GM20431 (cell line): ENCODE measurements at regions not wholly inside any gene's neighbourhood (a gene's known extent, or its start where the extent isn't known, plus 50 kb on each side); places are given as distances from the start of the nearest gene placed in this dataset.

Source experiments
- in situ Hi-C: fragments of 300-500 bp; cut with MseI, MboI; formaldehyde crosslinking; loops from one replicate; pipeline ENCODE4 v1.15.0; 2020; ENCODE audit warnings: low sequenced_read_pairs; ENCODE audit not compliant: unreplicated experiment

GRCh38 chr2:153213022-153213421, 265.5 kb downstream of the RPRM start:
- in situ Hi-C loops: no loop called here

DNA sequence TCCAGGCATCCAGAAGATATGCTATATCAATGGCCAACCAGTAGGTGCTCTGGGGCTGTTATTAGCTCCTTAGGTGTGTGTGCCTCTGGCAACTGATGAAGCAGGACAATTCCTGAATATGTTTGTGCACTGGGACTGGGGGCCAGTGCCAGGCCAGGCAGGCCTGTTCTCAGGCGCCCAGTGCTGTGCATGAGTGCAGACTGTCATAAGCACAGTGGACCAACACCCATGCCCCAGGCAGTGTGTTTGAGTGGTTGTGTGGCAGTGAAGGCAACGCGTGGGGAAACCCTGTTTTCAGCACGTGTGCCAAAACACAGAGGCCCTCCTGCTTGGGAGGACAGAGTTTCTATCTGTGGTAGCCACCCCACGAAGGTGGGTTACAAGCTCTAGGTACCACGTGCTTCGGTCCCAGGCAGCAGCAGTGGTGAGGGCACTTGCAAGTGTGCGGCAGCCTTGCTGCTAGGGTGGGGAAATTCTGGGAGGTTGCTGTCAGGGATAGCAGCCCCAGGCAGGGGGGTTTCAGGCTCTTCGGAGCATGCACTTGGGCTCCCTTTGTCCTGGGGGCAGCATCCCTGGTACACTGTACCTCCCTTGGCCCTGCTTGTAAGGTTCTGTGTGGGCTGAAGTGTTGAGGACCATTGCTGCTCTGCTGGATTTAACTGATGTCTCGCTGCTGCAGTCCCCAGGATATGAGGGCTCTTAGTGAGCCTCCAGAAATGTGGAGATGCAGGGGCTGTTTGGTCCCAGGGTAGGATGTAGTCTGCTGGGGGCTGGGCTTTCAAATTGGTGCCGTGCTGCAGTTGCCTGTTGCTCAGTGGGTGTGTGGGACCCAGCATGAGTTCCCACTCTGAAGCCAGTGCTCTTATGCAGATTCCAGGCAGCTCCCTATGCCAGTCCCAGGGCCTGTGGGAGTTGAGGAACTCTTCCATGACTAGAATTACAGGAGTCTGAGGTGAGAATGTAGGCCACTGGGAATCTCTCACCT, 280.9 kb downstream of the RPRM start:
- in situ Hi-C loops: no loop called here

DNA sequence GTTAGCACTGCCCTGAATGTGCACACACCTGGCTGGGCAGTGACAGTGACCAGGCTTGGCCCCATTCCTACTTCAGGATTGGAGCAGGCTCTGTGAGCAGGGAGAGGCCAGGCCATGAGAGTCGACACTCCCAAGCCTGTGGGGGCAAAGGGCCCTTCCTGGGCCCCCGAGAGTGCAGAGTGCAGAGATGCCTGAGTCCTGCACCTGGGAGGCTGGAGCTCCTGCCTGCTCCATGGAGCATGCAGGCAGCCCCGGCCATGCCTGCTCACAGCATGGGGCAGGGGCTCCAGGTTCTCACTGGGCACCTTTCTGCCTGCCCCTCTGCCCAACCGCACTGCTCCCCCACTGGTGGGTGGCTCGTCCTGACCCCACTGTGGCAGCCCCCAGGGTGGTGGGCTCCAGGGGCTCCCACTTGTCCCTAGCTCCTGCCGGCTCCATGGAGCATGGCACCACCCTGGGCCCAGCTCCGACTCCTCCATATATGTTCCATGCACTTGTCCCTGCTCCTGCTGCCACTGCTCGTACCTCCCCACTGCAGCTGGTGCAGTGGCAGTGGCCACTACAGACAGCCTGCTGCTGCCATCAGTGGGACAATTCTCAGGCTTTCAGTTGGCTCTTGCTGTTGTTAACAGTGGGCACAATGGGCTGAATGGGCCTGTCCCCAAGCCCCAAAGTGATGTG, 282.0 kb downstream of the RPRM start:
- in situ Hi-C loops: no loop called here

DNA sequence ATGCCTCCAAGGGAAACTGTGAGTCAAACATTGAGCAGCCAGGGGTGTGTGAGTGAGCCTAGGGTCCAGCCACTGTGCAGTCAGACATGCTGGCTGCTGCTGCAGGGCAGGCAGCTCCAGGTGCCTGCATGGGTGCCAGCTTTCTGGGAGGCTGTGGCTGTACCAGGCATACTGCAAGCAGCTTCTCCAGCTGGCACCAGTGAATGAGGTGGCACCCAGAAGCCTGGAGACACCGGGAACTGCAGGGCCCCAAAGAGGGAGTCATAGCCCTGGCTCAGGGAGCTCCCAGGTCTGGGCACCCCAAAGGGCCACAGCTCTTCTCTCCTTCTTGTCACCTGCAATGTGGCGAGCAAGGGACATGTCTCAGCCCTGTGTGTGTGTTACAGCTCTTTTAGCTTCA, 283.2 kb downstream of the RPRM start:
- in situ Hi-C loops: no loop called here

DNA sequence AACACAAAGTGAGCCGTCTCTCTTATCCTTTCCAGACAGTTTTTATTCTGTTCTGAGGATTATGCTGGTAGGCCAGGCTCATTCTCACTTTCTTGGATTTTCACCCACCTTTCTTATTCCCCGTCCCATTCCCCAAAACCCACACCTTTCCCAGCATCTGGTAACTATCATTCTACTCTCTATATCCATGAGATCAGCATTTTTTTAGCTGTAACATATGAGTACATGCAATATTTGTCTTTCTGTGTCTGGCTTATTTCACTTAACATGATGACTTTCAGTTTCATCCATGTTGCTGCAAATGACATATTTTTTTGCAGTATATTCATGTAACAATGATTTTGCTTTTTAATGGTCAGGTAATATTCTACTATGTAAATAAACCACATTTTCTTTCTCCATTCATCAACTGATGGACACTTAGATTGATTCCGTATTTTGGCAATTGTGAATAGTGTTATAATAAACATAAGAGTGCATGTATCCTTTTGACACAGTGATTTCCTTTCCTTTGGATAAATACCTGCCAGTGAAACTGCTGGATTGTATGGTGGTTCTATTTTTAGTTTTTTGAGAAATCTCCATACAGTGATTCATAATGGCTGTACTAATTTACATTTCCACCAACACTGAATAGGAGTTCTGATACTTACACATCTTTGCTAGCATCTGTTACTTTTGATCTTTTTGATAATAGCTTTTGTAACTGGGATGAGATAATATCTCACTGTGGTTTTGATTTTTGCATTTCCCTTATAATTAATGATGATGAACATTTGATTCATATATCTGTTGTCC, 289.3 kb downstream of the RPRM start:
- in situ Hi-C loops: no loop called here

- in situ Hi-C loops: no loop called here
Measured at GRCh38 chr2:153179808-153180207, 298.8 kb downstream of the RPRM start.

GRCh38 chr2:153169609-153170008, 309.0 kb downstream of the RPRM start:
- in situ Hi-C loops: loop anchor here (25.0 kb wide), 1 partner anchor 343 kb away; no protein-coding TSS in a partner anchor

- in situ Hi-C loops: loop anchor here (25.0 kb wide), 1 partner anchor 347 kb away; no protein-coding TSS in a partner anchor
Measured at GRCh38 chr2:153165021-153165420, 313.5 kb downstream of the RPRM start.

- in situ Hi-C loops: loop anchor here (25.0 kb wide), 1 partner anchor 349 kb away; no protein-coding TSS in a partner anchor
Measured at GRCh38 chr2:153163055-153163454, 315.5 kb downstream of the RPRM start.

DNA sequence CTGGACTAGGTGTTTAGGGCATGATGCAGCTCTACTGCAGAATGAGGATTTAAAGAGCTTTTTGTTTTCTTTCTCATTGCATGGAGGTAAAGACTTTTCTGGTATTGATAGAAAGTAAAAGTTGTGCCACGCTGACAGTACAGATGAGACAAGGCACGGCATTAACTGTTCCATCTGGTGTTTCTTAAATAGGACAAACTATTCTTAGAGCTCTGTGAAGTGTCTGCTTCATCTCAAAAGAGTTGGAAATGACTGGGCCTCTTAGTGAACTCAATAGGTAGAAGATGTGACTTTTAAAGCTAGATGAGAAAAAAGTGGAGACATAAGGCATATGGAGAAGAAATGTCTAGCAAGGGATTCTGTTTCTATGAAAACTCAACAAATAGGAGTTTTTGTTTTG, 321.8 kb downstream of the RPRM start:
- in situ Hi-C loops: loop anchor here (25.0 kb wide), 1 partner anchor 356 kb away; no protein-coding TSS in a partner anchor

DNA sequence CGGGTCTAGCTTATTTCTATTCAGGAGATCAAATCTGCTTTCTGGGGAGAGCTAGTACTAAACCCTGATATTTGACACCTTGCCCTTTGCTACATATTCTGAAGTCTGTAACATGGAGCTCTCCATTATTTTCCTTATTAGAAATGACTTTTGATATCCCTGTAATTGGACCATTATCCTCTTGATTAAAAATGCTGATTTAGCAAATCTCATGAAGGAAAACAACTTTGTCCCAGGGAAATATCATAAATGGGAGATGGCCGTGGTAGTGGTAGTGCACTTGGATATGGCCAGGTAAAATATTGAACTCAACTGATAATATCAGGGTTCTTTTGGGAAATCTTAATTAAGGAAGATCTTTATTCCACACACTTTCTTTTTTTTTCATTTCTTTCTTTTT, 326.5 kb downstream of the RPRM start:
- in situ Hi-C loops: loop anchor here (25.0 kb wide), 1 partner anchor 360 kb away; no protein-coding TSS in a partner anchor

DNA sequence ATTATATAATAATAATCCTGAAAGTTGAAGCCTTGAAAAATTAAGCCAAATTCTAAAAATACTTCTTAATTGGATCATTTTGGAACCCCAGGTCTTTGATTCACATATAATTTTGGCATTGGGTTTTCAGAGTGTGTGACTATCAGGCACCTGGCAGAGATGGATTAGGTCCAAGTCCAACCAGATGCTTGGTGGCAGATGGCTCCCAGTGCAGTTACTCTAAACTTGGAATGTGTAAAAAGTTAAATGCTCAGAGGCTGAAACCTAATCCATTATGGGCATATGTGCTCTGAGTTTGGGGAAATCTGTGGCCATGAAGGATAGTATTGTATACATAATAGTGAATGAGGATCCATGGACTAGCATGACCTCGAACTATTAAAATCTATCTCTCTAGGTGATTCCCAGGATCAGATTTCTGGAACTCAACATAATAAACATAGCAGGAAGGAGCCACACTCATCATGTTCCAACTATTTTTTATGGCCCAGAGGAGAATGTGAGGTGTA, 333.0 kb downstream of the RPRM start:
- in situ Hi-C loops: no loop called here

DNA sequence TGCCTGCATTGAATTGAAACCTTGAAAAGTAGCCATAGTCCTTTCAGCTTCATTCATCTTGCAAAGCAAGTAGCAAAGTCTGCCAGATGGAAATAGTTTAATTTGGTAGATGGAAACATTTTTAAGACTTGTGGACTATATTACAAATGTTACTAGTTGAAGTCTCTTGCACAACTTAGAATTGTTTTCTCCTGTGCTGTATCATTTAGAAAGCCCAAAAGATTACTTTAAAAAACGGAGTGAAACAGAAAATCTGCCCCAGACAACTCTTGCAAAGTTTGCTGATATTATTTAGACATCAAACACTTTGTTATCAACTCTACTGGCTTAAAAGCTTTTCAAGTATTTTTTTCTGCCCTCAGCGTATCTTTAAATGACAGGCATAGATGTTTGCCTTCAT, 335.0 kb downstream of the RPRM start:
- in situ Hi-C loops: no loop called here

- in situ Hi-C loops: no loop called here
Measured at GRCh38 chr2:153140498-153140897, 338.1 kb downstream of the RPRM start.

- in situ Hi-C loops: no loop called here
Measured at GRCh38 chr2:153138651-153139375, 339.7 kb downstream of the RPRM start.

- in situ Hi-C loops: no loop called here
Measured at GRCh38 chr2:153136216-153136615, 342.3 kb downstream of the RPRM start.

DNA sequence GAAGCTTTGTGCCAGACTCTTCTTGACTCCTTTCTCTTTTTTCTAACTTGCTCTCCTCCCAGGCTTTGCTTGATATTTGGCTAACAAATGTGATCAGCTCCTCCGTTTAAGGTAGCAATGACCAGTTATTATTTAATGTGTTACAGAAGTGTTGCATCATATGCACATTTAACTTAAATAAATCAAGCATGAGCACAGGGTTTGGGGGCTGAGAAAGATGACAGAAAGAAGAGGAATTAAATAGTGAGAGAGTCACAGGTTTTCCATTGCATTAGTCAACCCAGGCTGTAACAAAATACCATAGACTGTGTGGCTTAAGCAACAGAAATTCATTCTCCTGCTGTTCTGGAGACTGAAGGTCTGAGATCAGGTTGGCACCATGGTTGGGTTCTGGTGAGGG, 343.8 kb downstream of the RPRM start:
- in situ Hi-C loops: no loop called here

DNA sequence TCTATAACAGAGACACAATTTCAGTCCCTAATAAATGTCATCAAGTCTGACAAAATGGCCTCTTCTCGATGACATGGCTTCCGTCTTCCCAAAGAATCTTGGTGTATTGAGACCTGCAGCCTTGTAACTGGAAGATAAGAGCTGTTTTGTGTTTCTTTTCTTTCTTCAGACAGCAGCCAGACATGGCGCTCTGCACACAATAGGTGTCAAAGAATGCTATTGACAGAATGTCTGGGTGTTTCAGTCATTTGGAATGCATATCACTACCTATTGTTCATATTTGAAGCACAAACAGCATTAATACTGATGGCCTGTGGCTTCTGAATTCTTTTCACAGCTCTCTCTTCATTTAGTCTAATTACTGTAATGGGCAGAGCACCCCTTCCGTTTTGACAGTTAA, 344.8 kb downstream of the RPRM start:
- in situ Hi-C loops: no loop called here

- in situ Hi-C loops: no loop called here
Measured at GRCh38 chr2:153132418-153132817, 346.1 kb downstream of the RPRM start.
